PC-9 (cell line): ENCODE measurements at regions not wholly inside any gene's neighbourhood (a gene's known extent, or its start where the extent isn't known, plus 50 kb on each side); places are given as distances from the start of the nearest gene placed in this dataset.

Experiments used
- CTCF ChIP-seq: fragments of 200-600 bp; sonication (generic); conservative IDR thresholded peaks from 2 replicates; pipeline ENCODE4 v1.6.1; 2017; ENCODE audit warnings: mixed run types, antibody characterized with exemption, mild to moderate bottlenecking, moderate library complexity
- EZH2 ChIP-seq: fragments of 200-600 bp; sonication (generic); IDR thresholded peaks from 2 replicates; pipeline ENCODE4 v1.8.0; 2017; ENCODE audit warnings: antibody characterized with exemption, low read depth

- TF ChIP-seq CTCF = no peak
- no peak for TF ChIP-seq EZH2
These were observed 1785.8 kb upstream of the PCDH20 start for GRCh38 chr13:63201493-63201892.
